CD4-positive, alpha-beta memory T cell (primary cell): ENCODE measurements at regions not wholly inside any gene's neighbourhood (a gene's known extent, or its start where the extent isn't known, plus 50 kb on each side); places are given as distances from the start of the nearest gene placed in this dataset.

Experiments used
- CTCF ChIA-PET: fragments of 350-600 bp; sonication (Branson Sonifier 250); formaldehyde crosslinking; loops from one replicate; lab custom pipeline; 2021; ENCODE audit warnings: inconsistent platforms; ENCODE audit not compliant: partially characterized antibody; lab: Charles Lee
- POLR2A ChIA-PET: fragments of 350-600 bp; sonication (Branson Sonifier 250); formaldehyde crosslinking; loops from one replicate; lab custom pipeline; 2021; ENCODE audit not compliant: partially characterized antibody; lab: Charles Lee
- DNase-seq, 5 donors: peaks; one replicate each; pipeline versions ENCODE4 v3.0.0 to v3.0.0-alpha.2; 2020 to 2022; ENCODE audit warnings: mixed read lengths in 1 of 5
- H3K27ac ChIP-seq: one replicate; pipeline ENCODE4 v1.7.0; 2013; ENCODE audit warnings: low read depth, low read length
- H3K27me3 ChIP-seq: 2 replicates; pipeline ENCODE4 v1.7.0; 2013; ENCODE audit warnings: mild to moderate bottlenecking, low read length, moderate library complexity; ENCODE audit not compliant: insufficient read depth
- H3K36me3 ChIP-seq: 2 replicates; pipeline ENCODE4 v1.7.0; 2013; ENCODE audit warnings: mild to moderate bottlenecking, low read length, moderate library complexity; ENCODE audit not compliant: insufficient read depth
- H3K4me1 ChIP-seq: 2 replicates; pipeline ENCODE4 v1.7.0; 2013; ENCODE audit warnings: mild to moderate bottlenecking, low read length, moderate library complexity; ENCODE audit not compliant: insufficient read depth
- H3K4me3 ChIP-seq, 2 donors: one replicate each; pipeline ENCODE4 v1.7.0; 2013; ENCODE audit warnings: low read length in 2 of 2, mild to moderate bottlenecking in 1 of 2
- H3K9me3 ChIP-seq, 2 donors: one replicate each; pipeline ENCODE4 v1.7.0; 2013; ENCODE audit warnings: low read length in 2 of 2, control low read depth in 1 of 2; ENCODE audit not compliant: control insufficient read depth in 1 of 2
- H3K27ac Mint-ChIP-seq, 7 donors: one replicate each; pipeline ENCODE4 v1.8.0; 2020 to 2021; ENCODE audit warnings: mixed read lengths in 7 of 7, mild to moderate bottlenecking in 6 of 7, inconsistent platforms in 3 of 7, moderate library complexity in 3 of 7
- H3K27me3 Mint-ChIP-seq, 2 donors: one replicate each; pipeline ENCODE4 v1.8.0; 2020 to 2021; ENCODE audit warnings: mixed read lengths in 2 of 2
- H3K36me3 Mint-ChIP-seq, 2 donors: one replicate each; pipeline ENCODE4 v1.8.0; 2020 to 2021; ENCODE audit warnings: mixed read lengths in 2 of 2, inconsistent platforms in 1 of 2, mild to moderate bottlenecking in 1 of 2
- H3K4me1 Mint-ChIP-seq, 4 donors: one replicate each; pipeline ENCODE4 v1.8.0; 2020 to 2021; ENCODE audit warnings: mixed read lengths in 4 of 4, mild to moderate bottlenecking in 1 of 4
- H3K4me3 Mint-ChIP-seq, 8 donors: one replicate each; pipeline ENCODE4 v1.8.0; 2020 to 2021; ENCODE audit warnings: mixed read lengths in 8 of 8, mild to moderate bottlenecking in 7 of 8, moderate library complexity in 6 of 8, inconsistent platforms in 3 of 8
- H3K9me3 Mint-ChIP-seq, 8 donors: one replicate each; pipeline ENCODE4 v1.8.0; 2020 to 2021; ENCODE audit warnings: mixed read lengths in 8 of 8, mild to moderate bottlenecking in 5 of 8, inconsistent platforms in 3 of 8, moderate library complexity in 1 of 8
- intact Hi-C: fragments of 100-400 bp; cut with micrococcal nuclease; formaldehyde crosslinking; loops from one replicate; pipeline ENCODE4 v1.15.1; 2023

GRCh38 chr4:163852246-163852645, 357.8 kb downstream of the TMA16 start:
- DNase-seq: no peak
- CTCF ChIA-PET: no interaction called here
- POLR2A ChIA-PET: no interaction called here
- Mint-ChIP-seq H3K36me3 (no peaks in the 10 kb centered on the region), H3K4me3 (no peak overlapping the region), H3K27ac (no peak overlapping the region), H3K9me3 (peaks cover 0 to 4% (median 0%) of the 10 kb centered on the region in 8 donors), H3K4me1 (no peaks in the 10 kb centered on the region), H3K27me3 (no peaks in the 10 kb centered on the region)
- Histone ChIP-seq H3K36me3 (no peaks in the 10 kb centered on the region), H3K4me3 (no peak overlapping the region), H3K27ac (no peak overlapping the region), H3K4me1 (no peaks in the 10 kb centered on the region), H3K9me3 (no peaks in the 10 kb centered on the region), H3K27me3 (no peaks in the 10 kb centered on the region)
- intact Hi-C loops: no loop called here

- ChIA-PET CTCF (no interaction called here), POLR2A (no interaction called here)
- Mint-ChIP-seq H3K9me3 (peaks cover 0 to 3% (median 0%) of the 10 kb centered on the region in 8 donors), H3K27me3 (no peaks in the 10 kb centered on the region), H3K4me1 (no peaks in the 10 kb centered on the region), H3K4me3 (no peak overlapping the region), H3K27ac (no peak overlapping the region), H3K36me3 (no peaks in the 10 kb centered on the region)
- Histone ChIP-seq H3K4me1 (no peaks in the 10 kb centered on the region), H3K4me3 (no peak overlapping the region), H3K27ac (no peak overlapping the region), H3K27me3 (no peaks in the 10 kb centered on the region), H3K9me3 (no peaks in the 10 kb centered on the region), H3K36me3 (no peaks in the 10 kb centered on the region)
- DNase-seq: no peak
- intact Hi-C loops: no loop called here
Observed at GRCh38 chr4:163857903-163858302, 363.4 kb downstream of the TMA16 start.

GRCh38 chr4:163858515-163858914, 364.0 kb downstream of the TMA16 start:
- no peaks in the 10 kb centered on the region for H3K4me1 ChIP-seq

GRCh38 chr4:163863082-163863481, 368.6 kb downstream of the TMA16 start:
- intact Hi-C loops: no loop called here
- no peak overlapping the region for H3K27ac Mint-ChIP-seq
- H3K4me3 Mint-ChIP-seq: no peak overlapping the region
- Histone ChIP-seq H3K4me1 (no peaks in the 10 kb centered on the region), H3K9me3 (no peaks in the 10 kb centered on the region), H3K36me3 (no peaks in the 10 kb centered on the region), H3K4me3 (no peak overlapping the region), H3K27ac (no peak overlapping the region), H3K27me3 (no peaks in the 10 kb centered on the region)
- peaks cover 0 to 3% (median 0%) of the 10 kb centered on the region in 8 donors for H3K9me3 Mint-ChIP-seq
- H3K36me3 Mint-ChIP-seq: no peaks in the 10 kb centered on the region
- ChIA-PET CTCF (no interaction called here), POLR2A (no interaction called here)
- DNase-seq: no peak
- peaks cover 0 to 1% (median 0%) of the 10 kb centered on the region in 4 donors for H3K4me1 Mint-ChIP-seq
- H3K27me3 Mint-ChIP-seq: no peaks in the 10 kb centered on the region

More at GRCh38 chr4:163858515-163858914, 364.0 kb downstream of the TMA16 start:
- POLR2A ChIA-PET: no interaction called here
- Mint-ChIP-seq H3K27me3 (no peaks in the 10 kb centered on the region), H3K4me3 (no peak overlapping the region), H3K27ac (no peak overlapping the region), H3K9me3 (peaks cover 0 to 3% (median 0%) of the 10 kb centered on the region in 8 donors), H3K36me3 (no peaks in the 10 kb centered on the region), H3K4me1 (peaks cover 0 to 1% (median 0%) of the 10 kb centered on the region in 4 donors)
- DNase-seq: no peak
- no peaks in the 10 kb centered on the region for H3K27me3 ChIP-seq
- CTCF ChIA-PET: no interaction called here
- no peaks in the 10 kb centered on the region for H3K9me3 ChIP-seq
- no peak overlapping the region for H3K27ac ChIP-seq
- intact Hi-C loops: no loop called here
- H3K4me3 ChIP-seq: no peak overlapping the region
- H3K36me3 ChIP-seq: no peaks in the 10 kb centered on the region

- H3K27me3 ChIP-seq: no peaks in the 10 kb centered on the region
- H3K4me3 ChIP-seq: no peak overlapping the region
- intact Hi-C loops: no loop called here
- H3K9me3 ChIP-seq: no peaks in the 10 kb centered on the region
- H3K4me1 ChIP-seq: no peaks in the 10 kb centered on the region
- H3K27me3 Mint-ChIP-seq: no peaks in the 10 kb centered on the region
- peaks cover 0 to 1% (median 0%) of the 10 kb centered on the region in 4 donors for H3K4me1 Mint-ChIP-seq
- DNase-seq: no peak
- ChIA-PET CTCF (no interaction called here), POLR2A (no interaction called here)
- H3K27ac ChIP-seq: no peak overlapping the region
- no peaks in the 10 kb centered on the region for H3K36me3 Mint-ChIP-seq
- no peaks in the 10 kb centered on the region for H3K36me3 ChIP-seq
- H3K4me3 Mint-ChIP-seq: no peak overlapping the region
- H3K9me3 Mint-ChIP-seq: no peaks in the 10 kb centered on the region
- no peak overlapping the region for H3K27ac Mint-ChIP-seq
Observed at GRCh38 chr4:163865010-163865409, 370.5 kb downstream of the TMA16 start.

GRCh38 chr4:163866728-163867315, 372.3 kb downstream of the TMA16 start:
- Mint-ChIP-seq H3K9me3 (no peaks in the 10 kb centered on the region), H3K4me1 (peaks cover 0 to 1% (median 0%) of the 10 kb centered on the region in 4 donors), H3K36me3 (no peaks in the 10 kb centered on the region), H3K27me3 (no peaks in the 10 kb centered on the region), H3K4me3 (no peak overlapping the region), H3K27ac (no peak overlapping the region)
- ChIA-PET CTCF (no interaction called here), POLR2A (no interaction called here)
- H3K36me3 ChIP-seq: no peaks in the 10 kb centered on the region
- H3K9me3 ChIP-seq: no peaks in the 10 kb centered on the region
- H3K4me1 ChIP-seq: no peaks in the 10 kb centered on the region
- DNase-seq: no peak
- no peak overlapping the region for H3K27ac ChIP-seq
- H3K4me3 ChIP-seq: no peak overlapping the region
- no peaks in the 10 kb centered on the region for H3K27me3 ChIP-seq
- intact Hi-C loops: no loop called here

- Mint-ChIP-seq H3K36me3 (no peaks in the 10 kb centered on the region), H3K27ac (no peak overlapping the region), H3K27me3 (no peaks in the 10 kb centered on the region), H3K4me1 (no peaks in the 10 kb centered on the region), H3K4me3 (no peak overlapping the region), H3K9me3 (no peaks in the 10 kb centered on the region)
- ChIA-PET CTCF (no interaction called here), POLR2A (no interaction called here)
- DNase-seq: no peak
- intact Hi-C loops: no loop called here
- Histone ChIP-seq H3K9me3 (no peaks in the 10 kb centered on the region), H3K4me3 (no peak overlapping the region), H3K27ac (no peak overlapping the region), H3K4me1 (no peaks in the 10 kb centered on the region), H3K36me3 (no peaks in the 10 kb centered on the region), H3K27me3 (no peaks in the 10 kb centered on the region)
Observed at GRCh38 chr4:163868445-163868844, 374.0 kb downstream of the TMA16 start.

GRCh38 chr4:163871078-163871477, 376.6 kb downstream of the TMA16 start:
- Mint-ChIP-seq H3K27me3 (no peaks in the 10 kb centered on the region), H3K4me1 (no peaks in the 10 kb centered on the region), H3K4me3 (no peak overlapping the region), H3K36me3 (no peaks in the 10 kb centered on the region), H3K9me3 (no peaks in the 10 kb centered on the region), H3K27ac (no peak overlapping the region)
- Histone ChIP-seq H3K9me3 (no peaks in the 10 kb centered on the region), H3K4me3 (no peak overlapping the region), H3K4me1 (no peaks in the 10 kb centered on the region), H3K27ac (no peak overlapping the region), H3K36me3 (no peaks in the 10 kb centered on the region), H3K27me3 (no peaks in the 10 kb centered on the region)
- POLR2A ChIA-PET: no interaction called here
- intact Hi-C loops: no loop called here
- CTCF ChIA-PET: no interaction called here
- DNase-seq: peak in 1 of 5 donors; percentile 19
